Tibial nerve (tissue), 4 donors: ENCODE measurements at regions not wholly inside any gene's neighbourhood (a gene's known extent, or its start where the extent isn't known, plus 50 kb on each side); places are given as distances from the start of the nearest gene placed in this dataset.

Experiments used
- DNase-seq, 2 donors: peaks; one replicate each; pipeline ENCODE4 v3.0.0-alpha.2; 2019; ENCODE audit warnings: low spot score in 2 of 2
- H3K27ac ChIP-seq, 4 donors: fragments of 200-600 bp; sonication (generic) in 3 of 4; one replicate each; pipeline ENCODE4 v1.5.1; 2017 to 2019; ENCODE audit warnings: mild to moderate bottlenecking in 1 of 4
- H3K27me3 ChIP-seq, 2 donors: fragments of 200-600 bp; sonication (generic) in 1 of 2; one replicate each; pipeline versions ENCODE4 v1.5.1 to v1.6.0; 2017 to 2019
- H3K36me3 ChIP-seq, 3 donors: fragments of 200-600 bp; sonication (generic); one replicate each; pipeline ENCODE4 v1.5.1; 2018 to 2019
- H3K4me1 ChIP-seq, 4 donors: fragments of 200-600 bp; sonication (generic) in 3 of 4; one replicate each; pipeline ENCODE4 v1.5.1; 2017 to 2019
- H3K4me3 ChIP-seq, 4 donors: fragments of 200-600 bp; sonication (generic) in 3 of 4; one replicate each; pipeline ENCODE4 v1.5.1; 2017 to 2019; ENCODE audit warnings: mild to moderate bottlenecking in 1 of 4, moderate library complexity in 1 of 4
- H3K9me3 ChIP-seq, 4 donors: fragments of 200-600 bp; sonication (generic) in 3 of 4; one replicate each; pipeline ENCODE4 v1.5.1; 2017 to 2019
- EP300 ChIP-seq, 2 donors: sonication (generic); formaldehyde crosslinking; IDR thresholded peaks; one replicate each; pipeline ENCODE4 v1.6.1; 2017; ENCODE audit warnings: antibody characterized with exemption in 2 of 2, mild to moderate bottlenecking in 1 of 2
- POLR2A ChIP-seq, 2 donors: fragments of 450-650 bp; IDR thresholded peaks; one replicate each; pipeline ENCODE4 v1.6.1; 2017; ENCODE audit warnings: antibody characterized with exemption in 2 of 2, mild to moderate bottlenecking in 2 of 2, moderate library complexity in 2 of 2
- WGBS, 2 donors: methylation state at CpG; one replicate each; pipeline ENCODE4 v1.1.5; 2018; 5-methylcytosine and 5-hydroxymethylcytosine counted together
- TF ChIP-seq, protein P1 (sequence below), 5 experiments: fragments of 200-600 bp in 3 of 5; fragments of 450-650 bp in 2 of 5; sonication (generic) in 3 of 5; IDR thresholded peaks; one replicate each; pipeline ENCODE4 v1.5.1; 2016 to 2019; ENCODE audit warnings: antibody characterized with exemption in 5 of 5, mild to moderate bottlenecking in 3 of 5, moderate library complexity in 2 of 5

DNA sequence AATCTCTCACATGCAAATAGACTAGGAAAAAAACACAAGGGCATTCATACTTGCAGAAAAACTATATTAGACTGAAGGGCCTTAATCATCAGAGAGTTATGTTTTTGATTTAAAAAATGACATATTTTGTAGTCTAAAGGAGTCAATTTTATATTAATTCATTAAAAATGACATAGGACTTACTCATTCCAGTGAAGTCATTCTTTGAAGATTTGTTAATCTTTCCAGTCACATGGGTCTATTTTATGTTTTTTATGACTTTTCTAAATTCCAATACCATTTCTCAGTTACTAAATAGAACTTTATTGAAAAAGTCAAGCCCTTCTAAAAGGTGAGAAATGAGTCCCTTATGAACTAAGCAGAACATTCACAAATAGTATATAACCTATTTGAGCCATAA is 743.8 kb upstream of the INTU start:
- Histone ChIP-seq H3K27ac (no peak overlapping the region), H3K4me1 (no peaks in the 10 kb centered on the region), H3K27me3 (no peaks in the 10 kb centered on the region), H3K4me3 (no peak overlapping the region), H3K36me3 (no peaks in the 10 kb centered on the region), H3K9me3 (no peaks in the 10 kb centered on the region)
- no peak for TF ChIP-seq EP300 (IDR thresholded peaks at IDR 0.05)
- TF ChIP-seq POLR2A (IDR thresholded peaks at IDR 0.05), result no peak
- TF ChIP-seq, protein P1, sequence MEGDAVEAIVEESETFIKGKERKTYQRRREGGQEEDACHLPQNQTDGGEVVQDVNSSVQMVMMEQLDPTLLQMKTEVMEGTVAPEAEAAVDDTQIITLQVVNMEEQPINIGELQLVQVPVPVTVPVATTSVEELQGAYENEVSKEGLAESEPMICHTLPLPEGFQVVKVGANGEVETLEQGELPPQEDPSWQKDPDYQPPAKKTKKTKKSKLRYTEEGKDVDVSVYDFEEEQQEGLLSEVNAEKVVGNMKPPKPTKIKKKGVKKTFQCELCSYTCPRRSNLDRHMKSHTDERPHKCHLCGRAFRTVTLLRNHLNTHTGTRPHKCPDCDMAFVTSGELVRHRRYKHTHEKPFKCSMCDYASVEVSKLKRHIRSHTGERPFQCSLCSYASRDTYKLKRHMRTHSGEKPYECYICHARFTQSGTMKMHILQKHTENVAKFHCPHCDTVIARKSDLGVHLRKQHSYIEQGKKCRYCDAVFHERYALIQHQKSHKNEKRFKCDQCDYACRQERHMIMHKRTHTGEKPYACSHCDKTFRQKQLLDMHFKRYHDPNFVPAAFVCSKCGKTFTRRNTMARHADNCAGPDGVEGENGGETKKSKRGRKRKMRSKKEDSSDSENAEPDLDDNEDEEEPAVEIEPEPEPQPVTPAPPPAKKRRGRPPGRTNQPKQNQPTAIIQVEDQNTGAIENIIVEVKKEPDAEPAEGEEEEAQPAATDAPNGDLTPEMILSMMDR (IDR thresholded peaks at IDR 0.05), result no peak
- DNase-seq, result no peak

DNA sequence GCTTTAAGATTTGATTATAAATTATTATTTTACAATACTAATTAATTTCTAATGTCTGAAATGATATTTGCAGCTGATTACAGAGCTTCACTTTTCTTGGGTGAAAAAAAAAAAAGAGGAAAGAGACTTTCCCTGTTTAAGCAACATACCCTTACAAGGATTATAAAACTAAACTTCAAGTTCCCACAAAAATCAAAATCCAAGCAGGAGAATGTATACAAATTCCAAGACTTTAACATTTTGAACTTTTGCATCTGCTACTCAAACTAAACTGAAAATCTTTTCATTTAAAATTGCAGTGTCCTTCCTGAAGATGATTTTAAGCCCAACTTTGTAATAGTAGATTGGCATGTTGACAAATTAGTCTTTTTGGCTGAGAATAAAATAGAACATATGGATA is 742.4 kb upstream of the INTU start:
- H3K27ac ChIP-seq, result no peak overlapping the region
- no peaks in the 10 kb centered on the region for H3K27me3 ChIP-seq
- no peaks in the 10 kb centered on the region for H3K9me3 ChIP-seq
- no peak for TF ChIP-seq EP300 (IDR thresholded peaks at IDR 0.05)
- no peak for TF ChIP-seq POLR2A (IDR thresholded peaks at IDR 0.05)
- H3K4me3 ChIP-seq, result no peak overlapping the region
- no peak for DNase-seq
- H3K4me1 ChIP-seq, result no peaks in the 10 kb centered on the region
- H3K36me3 ChIP-seq, result no peaks in the 10 kb centered on the region

DNA sequence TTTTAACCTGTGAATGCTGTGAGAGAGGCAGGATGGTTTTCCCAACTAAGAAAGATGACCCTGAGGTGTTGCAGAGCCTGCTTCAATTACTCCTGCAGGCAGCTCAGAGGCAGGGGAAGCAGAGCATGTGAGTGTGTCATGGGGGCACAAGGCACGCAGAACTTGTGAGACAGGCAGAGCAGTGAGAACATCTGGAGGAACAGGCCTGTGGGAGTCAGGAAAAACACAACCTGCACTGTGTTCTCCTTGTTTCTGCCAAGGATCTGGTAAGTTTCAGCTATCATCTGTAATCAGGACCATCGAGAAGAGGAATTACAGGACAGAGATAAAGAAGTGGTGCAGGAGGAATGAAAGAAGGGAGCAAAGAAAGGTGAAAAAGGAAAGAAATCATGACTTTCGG is 741.8 kb upstream of the INTU start:
- Histone ChIP-seq H3K27ac (no peak overlapping the region), H3K4me3 (no peak overlapping the region), H3K36me3 (no peaks in the 10 kb centered on the region), H3K9me3 (no peaks in the 10 kb centered on the region), H3K4me1 (no peaks in the 10 kb centered on the region), H3K27me3 (no peaks in the 10 kb centered on the region)
- TF ChIP-seq POLR2A (IDR thresholded peaks at IDR 0.05), result no peak
- TF ChIP-seq, protein P1 (IDR thresholded peaks at IDR 0.05), result no peak
- no peak for TF ChIP-seq EP300 (IDR thresholded peaks at IDR 0.05)
- WGBS, 2 donors, result 57 to 64% methylated on average over 3 of the region's 3 CpGs
- DNase-seq, result no peak

DNA sequence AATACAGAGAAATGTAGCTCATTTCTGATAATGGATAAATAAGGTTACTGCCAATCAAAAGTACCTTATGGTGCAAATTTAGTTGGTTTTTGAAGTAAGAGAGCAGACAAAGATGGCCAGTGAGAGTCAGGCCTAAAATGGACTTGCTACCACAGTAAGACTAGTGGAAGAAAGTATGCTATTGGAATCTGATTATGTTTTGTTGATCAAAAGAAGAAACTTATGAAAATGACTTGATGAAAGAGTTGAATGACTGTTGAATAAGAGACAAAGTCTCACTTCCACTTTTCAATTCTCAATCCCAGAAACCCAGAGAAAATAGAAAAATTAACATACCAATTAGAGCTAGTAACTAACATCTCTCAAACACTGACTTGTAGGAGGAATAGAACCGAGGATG is 737.8 kb upstream of the INTU start:
- H3K9me3 ChIP-seq, result no peaks in the 10 kb centered on the region
- no peak overlapping the region for H3K27ac ChIP-seq
- no peaks in the 10 kb centered on the region for H3K27me3 ChIP-seq
- TF ChIP-seq EP300 (IDR thresholded peaks at IDR 0.05) (no peak), POLR2A (IDR thresholded peaks at IDR 0.05) (no peak)
- TF ChIP-seq, protein P1 (IDR thresholded peaks at IDR 0.05), result no peak
- no peaks in the 10 kb centered on the region for H3K4me1 ChIP-seq
- 78 to 87% methylated on average over 1 of the region's 1 CpG for WGBS, 2 donors
- DNase-seq, result no peak
- H3K36me3 ChIP-seq, result no peaks in the 10 kb centered on the region
- H3K4me3 ChIP-seq, result no peak overlapping the region

- Histone ChIP-seq H3K27me3 (no peaks in the 10 kb centered on the region), H3K9me3 (no peaks in the 10 kb centered on the region), H3K4me3 (no peak overlapping the region), H3K4me1 (no peaks in the 10 kb centered on the region), H3K27ac (no peak overlapping the region), H3K36me3 (no peaks in the 10 kb centered on the region)
- 95 to 100% methylated on average over 2 of the region's 2 CpGs for WGBS, 2 donors
- TF ChIP-seq EP300 (IDR thresholded peaks at IDR 0.05) (no peak), POLR2A (IDR thresholded peaks at IDR 0.05) (no peak)
- TF ChIP-seq, protein P1 (IDR thresholded peaks at IDR 0.05), result no peak
- DNase-seq, result no peak
Observed at GRCh38 chr4:126895988-126896570, 736.7 kb upstream of the INTU start.

- no peaks in the 10 kb centered on the region for H3K9me3 ChIP-seq
- no peaks in the 10 kb centered on the region for H3K4me1 ChIP-seq
- H3K27me3 ChIP-seq, result no peaks in the 10 kb centered on the region
- no peaks in the 10 kb centered on the region for H3K36me3 ChIP-seq
- no peak overlapping the region for H3K27ac ChIP-seq
- WGBS, 2 donors, result 87 to 95% methylated on average over 3 of the region's 3 CpGs
- TF ChIP-seq, protein P1 (IDR thresholded peaks at IDR 0.05), result no peak
- no peak for TF ChIP-seq POLR2A (IDR thresholded peaks at IDR 0.05)
- no peak for TF ChIP-seq EP300 (IDR thresholded peaks at IDR 0.05)
- DNase-seq, result no peak
- no peak overlapping the region for H3K4me3 ChIP-seq
Observed at GRCh38 chr4:126897038-126897437, 735.7 kb upstream of the INTU start.
